ENCODE measurements at regions not wholly inside any gene's neighbourhood (a gene's known extent, or its start where the extent isn't known, plus 50 kb on each side); places are given as distances from the start of the nearest gene placed in this dataset.
"Not testable (repeated sequence)": the region's sequence is repeated elsewhere in the genome, so short reads cannot be mapped to it uniquely, and the experiment has no call there.

DNA sequence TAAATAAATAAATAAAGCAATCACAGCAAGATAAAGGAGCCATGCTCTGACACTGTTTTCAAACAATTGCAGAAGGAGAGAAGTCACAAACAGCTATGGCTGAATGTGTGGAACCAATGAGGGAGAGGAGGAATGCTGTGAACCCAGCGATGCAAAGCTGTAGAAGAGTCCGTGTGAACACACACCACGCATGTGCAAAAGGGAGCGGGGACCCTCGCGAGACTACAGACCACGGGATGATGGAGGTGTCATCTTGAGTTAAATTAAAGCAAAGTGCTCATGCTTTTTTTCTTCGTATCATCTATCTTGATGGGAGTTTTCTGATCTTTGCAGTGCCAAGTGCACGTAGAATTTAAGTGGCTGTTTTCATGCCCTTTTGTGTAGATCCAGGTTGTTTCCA lies 123.8 kb upstream of the CDH5 start:
- DNase-seq = no peak

- not testable (repeated sequence) for DNase-seq
Measured at GRCh38 chr16:66242206-66242605, 124.3 kb upstream of the CDH5 start.

- DNase-seq = peak in 1 of 14 donors; percentile 37
Measured at GRCh38 chr16:66240631-66241395, 125.7 kb upstream of the CDH5 start.

DNA sequence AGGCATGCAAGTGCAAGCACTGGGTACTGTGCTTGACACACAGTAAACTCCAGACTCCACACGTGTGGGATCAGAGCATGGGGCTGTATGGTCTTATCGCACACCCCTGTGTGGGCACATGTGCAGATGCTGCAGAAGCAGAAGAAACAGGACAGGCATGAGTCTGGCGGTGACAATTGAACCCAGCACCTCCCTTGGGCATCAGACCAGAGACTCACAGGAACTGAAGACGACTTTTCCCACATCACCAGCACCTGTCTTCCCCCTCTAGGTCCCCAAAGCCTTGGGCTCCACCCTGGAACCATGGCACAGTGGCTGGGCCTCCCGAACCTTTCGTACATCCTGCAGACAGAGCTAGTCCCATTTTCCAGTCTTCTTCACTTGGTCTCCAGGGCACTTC lies 126.4 kb upstream of the CDH5 start:
- DNase-seq = no peak

DNA sequence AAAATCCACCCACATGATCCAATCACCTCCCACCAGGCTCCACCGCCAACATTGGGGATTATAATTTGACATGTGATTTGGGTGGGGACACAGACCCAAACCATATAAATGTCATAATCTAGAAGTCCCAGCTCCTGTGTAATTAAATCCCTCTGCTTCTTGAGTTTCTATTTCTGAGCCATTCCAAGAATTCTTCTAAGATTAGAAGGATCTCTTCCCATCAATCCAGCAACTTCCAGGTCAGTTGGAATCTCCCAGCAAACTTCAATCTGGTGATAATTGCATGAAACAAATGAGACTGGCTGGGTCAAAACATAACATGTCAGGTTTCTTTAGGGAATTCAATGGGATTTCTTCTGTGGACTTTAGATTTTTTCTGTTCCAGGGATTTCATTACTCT lies 127.8 kb upstream of the CDH5 start:
- DNase-seq = no peak

- no peak for DNase-seq
Measured at GRCh38 chr16:66236301-66236700, 130.2 kb upstream of the CDH5 start.

- DNase-seq = no peak
Measured at GRCh38 chr16:66231452-66232160, 134.9 kb upstream of the CDH5 start.

GRCh38 chr16:66229651-66230050 lies 136.8 kb upstream of the CDH5 start:
- no peak for DNase-seq

DNA sequence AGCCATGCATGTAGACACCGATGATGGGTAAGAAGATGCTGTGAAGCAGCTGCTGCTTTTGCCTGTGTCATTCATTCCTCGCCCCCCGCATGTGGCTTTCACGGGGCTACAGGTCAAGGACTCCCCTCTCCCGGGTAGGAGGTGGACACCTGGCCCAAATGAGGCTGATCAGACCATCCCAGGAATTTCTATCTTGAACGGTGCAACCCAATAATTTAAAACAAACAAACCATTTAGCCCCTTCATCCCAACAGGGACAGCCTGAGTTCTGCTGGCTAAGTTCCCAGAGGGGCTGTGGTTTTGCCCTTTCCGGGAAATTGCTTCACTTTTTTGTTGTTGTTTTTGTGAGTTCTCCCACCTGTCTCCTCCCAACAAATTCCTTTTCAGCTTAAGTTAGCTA lies 137.7 kb upstream of the CDH5 start:
- no peak for DNase-seq

GRCh38 chr16:66227766-66228530 lies 138.5 kb upstream of the CDH5 start:
- DNase-seq = no peak

DNA sequence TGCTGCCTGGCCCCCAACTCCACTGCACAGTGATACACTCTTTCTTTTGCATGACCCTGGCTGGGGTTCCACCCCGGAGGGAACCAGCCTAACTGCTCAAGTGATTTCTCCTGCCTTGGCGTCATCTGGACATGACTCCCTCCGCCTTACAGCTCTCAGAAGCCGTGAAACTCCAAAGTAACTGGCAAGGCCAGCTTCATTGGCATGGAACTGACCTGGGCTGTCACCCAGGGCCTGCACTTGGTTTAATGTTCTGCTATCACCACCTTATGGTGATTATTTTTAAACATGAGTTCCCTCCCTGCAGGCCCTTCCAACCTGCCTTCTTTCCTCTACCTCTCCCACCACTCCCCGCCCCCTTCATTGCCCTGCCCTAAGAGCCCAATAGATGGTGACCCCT lies 139.7 kb upstream of the CDH5 start:
- DNase-seq = peak in 2 of 14 donors; percentile 23 to 53

- no peak for DNase-seq
Measured at GRCh38 chr16:66225696-66226095, 140.8 kb upstream of the CDH5 start.

DNA sequence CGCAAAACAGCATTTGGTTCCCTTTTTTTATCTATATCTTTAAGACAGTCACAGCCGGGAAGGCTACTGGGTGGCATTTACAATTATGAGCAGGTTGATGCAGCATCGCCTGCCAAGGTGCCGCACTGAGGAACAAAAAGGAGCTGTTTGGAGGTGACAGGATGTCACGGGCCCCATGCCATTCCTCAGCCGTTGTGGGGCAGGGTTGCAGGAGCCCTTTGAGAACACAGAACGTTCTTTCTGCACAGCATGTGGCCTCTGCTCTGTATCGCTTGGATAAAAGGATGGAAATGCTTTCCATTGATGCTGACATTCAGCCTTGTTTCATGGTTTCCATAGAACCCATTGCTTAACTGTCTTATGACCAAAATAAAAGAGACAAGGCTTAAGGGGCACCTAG lies 141.9 kb upstream of the CDH5 start:
- no peak for DNase-seq

DNA sequence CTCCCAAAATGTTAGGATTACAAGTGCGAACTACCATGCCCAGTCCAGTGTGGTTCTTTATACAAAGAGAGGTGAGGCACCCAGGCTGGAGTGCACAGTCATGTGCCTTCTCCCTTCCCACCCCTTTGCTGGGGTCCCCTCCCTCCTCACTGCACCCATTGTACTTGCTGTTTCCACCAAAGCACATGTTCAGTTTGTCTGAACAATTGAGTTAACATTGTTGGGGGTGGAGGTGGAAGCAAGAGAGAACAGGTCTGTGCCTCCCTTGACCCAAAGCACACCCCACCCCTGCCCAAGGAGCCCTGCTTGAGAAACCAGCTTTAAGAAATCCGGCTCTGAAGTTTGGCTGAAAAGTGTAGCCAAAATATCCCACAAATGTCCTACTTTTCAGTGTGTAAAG lies 142.3 kb upstream of the CDH5 start:
- no peak for DNase-seq

- no peak for DNase-seq
Measured at GRCh38 chr16:66223176-66223780, 143.2 kb upstream of the CDH5 start.

DNA sequence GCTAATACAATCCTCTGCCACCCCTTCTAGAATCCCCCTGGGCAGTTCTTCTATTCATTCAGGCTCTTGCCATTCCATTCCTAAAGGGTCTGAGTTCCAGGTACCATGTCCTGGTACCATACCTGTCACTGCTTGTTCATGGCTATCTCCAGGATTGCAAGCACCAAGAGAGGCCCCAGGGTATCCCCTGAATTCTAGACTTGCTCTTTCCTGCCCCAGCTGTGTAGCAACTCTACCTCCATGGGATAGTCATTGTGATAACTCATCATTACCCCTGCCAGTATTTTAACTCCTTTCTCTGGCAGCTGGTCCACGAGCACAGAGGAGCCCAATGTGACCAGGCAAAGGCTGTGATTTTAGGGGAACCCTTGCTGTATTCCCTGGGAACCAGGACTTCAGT lies 143.7 kb upstream of the CDH5 start:
- no peak for DNase-seq

GRCh38 chr16:66220702-66221101 lies 145.8 kb upstream of the CDH5 start:
- no peak for DNase-seq

GRCh38 chr16:66219491-66219890 lies 147.0 kb upstream of the CDH5 start:
- no peak for DNase-seq

GRCh38 chr16:66212428-66212827 lies 154.1 kb upstream of the CDH5 start:
- DNase-seq = no peak

- no peak for DNase-seq
Measured at GRCh38 chr16:66211651-66212050, 154.8 kb upstream of the CDH5 start.

- DNase-seq = no peak
Measured at GRCh38 chr16:66207883-66208265, 158.6 kb upstream of the CDH5 start.

GRCh38 chr16:66207139-66207882 lies 159.2 kb upstream of the CDH5 start:
- DNase-seq = no peak

All from C1 segment of cervical spinal cord (tissue), 14 donors.